ENCODE measurements at regions not wholly inside any gene's neighbourhood (a gene's known extent, or its start where the extent isn't known, plus 50 kb on each side); places are given as distances from the start of the nearest gene placed in this dataset.

- no peak for TF ChIP-seq ZNF551 (CRISPR knock-in tag; IDR thresholded peaks at IDR 0.05)
- TF ChIP-seq SIN3A (IDR thresholded peaks at IDR 0.05; ENCODE audit: borderline replicate concordance in 2 of 2, control insufficient read depth in 1 of 2, low read depth in 2 of 2, low read length in 2 of 2) = no peak
These were observed 605.1 kb downstream of the NUP35 start (continued) for GRCh38 chr2:183729380-183729779.

- no peaks in the 10 kb centered on the region for H3K79me2 ChIP-seq (ENCODE audit: control insufficient read depth, insufficient read depth, low read length)
- in situ Hi-C loops (cut with MboI) = no loop called here
- H3K9me1 ChIP-seq (ENCODE audit: control insufficient read depth, insufficient read depth, low read length) = no peaks in the 10 kb centered on the region
- H3K9ac ChIP-seq (ENCODE audit: insufficient read depth in 1 of 2, low read depth in 2 of 2, low read length in 2 of 2) = no peak overlapping the region
- no peak overlapping the region for H3K27ac ChIP-seq (ENCODE audit: extremely low read depth, low read depth, low read length)
- no peak overlapping the region for H3K4me3 ChIP-seq
- POLR2A ChIA-PET = no interaction called here
- no peaks in the 10 kb centered on the region for H3K27me3 ChIP-seq (ENCODE audit: control insufficient read depth in 2 of 2, insufficient read depth in 2 of 2, low read length in 2 of 2)
- no peak overlapping the region for H3K4me2 ChIP-seq (ENCODE audit: insufficient read depth, low read length)
- DNase-seq (ENCODE audit: extremely low read depth in 1 of 4, low spot score in 3 of 4) = no peak
- no TSS peak for BruUV-seq (replicated peaks)
- H4K20me1 ChIP-seq (replicated peaks; ENCODE audit: control insufficient read depth, insufficient read depth, low read length) = no peaks in the 10 kb centered on the region
- no peaks in the 10 kb centered on the region for H3K36me3 ChIP-seq (ENCODE audit: control insufficient read depth, insufficient read depth, low read length)
- TF ChIP-seq SETDB1 (IDR thresholded peaks at IDR 0.05; ENCODE audit: low read length) = no peak
- no peak for TF ChIP-seq EZH2 (IDR thresholded peaks at IDR 0.05; ENCODE audit: borderline replicate concordance, low read depth, low read length)
- TF ChIP-seq NCOR1 (IDR thresholded peaks at IDR 0.05) = no peak
- no peak for TF ChIP-seq TCF7 (IDR thresholded peaks at IDR 0.05; ENCODE audit: borderline replicate concordance)
- TF ChIP-seq SMARCA5 (IDR thresholded peaks at IDR 0.05) = no peak
- TF ChIP-seq NCOA6 (IDR thresholded peaks at IDR 0.05) = no peak
- CTCF ChIA-PET (ENCODE audit: low intra/inter-chr PET ratio) = no interaction called here
- no peaks in the 10 kb centered on the region for H3K4me1 ChIP-seq (replicated peaks in 1 of 2; ENCODE audit: control insufficient read depth in 2 of 2, insufficient read depth in 2 of 2, low read length in 2 of 2)
- no peak for FAIRE-seq
- intact Hi-C loops (cut with micrococcal nuclease) = no loop called here
- H3K9me3 ChIP-seq (replicated peaks; ENCODE audit: control insufficient read depth, insufficient read depth, low read depth, low read length) = no peaks in the 10 kb centered on the region
- no peak for ATAC-seq
- WGBS (ENCODE audit: insufficient coverage, low coverage, missing lambda C conversion rate) = 0% methylated on average over 2 of the region's 2 CpGs
- no peak overlapping the region for H2AFZ ChIP-seq (ENCODE audit: low read depth, low read length)
These were observed 616.0 kb downstream of the NUP35 start for GRCh38 chr2:183740241-183740640.
